ENCODE measurements at regions not wholly inside any gene's neighbourhood (a gene's known extent, or its start where the extent isn't known, plus 50 kb on each side); places are given as distances from the start of the nearest gene placed in this dataset.

DNA sequence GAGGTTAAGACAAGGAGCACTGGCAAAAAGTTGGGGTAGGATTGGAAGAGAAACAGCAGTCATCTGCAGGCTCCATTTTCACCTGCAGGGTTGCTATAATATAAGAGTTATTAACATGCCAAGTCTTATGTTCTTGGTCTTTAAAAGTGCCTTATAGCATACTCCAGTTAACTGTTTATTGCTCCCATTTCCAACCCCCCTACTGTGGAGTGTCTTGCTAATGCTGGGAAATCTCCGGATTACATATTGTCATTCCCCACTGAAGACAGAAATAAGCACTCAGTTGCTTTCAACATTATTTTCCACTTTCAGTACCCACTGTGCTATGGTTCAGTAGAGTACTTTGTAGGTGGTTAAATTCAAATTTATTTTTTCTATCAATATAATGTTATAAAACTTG is 1014.3 kb downstream of the RPA4 start:
- TF ChIP-seq CTCF (IDR thresholded peaks at IDR 0.05; ENCODE audit: control extremely low read depth in 1 of 3, insufficient read depth in 1 of 3, low read depth in 1 of 3, low read length in 3 of 3) (no peak), TCF12 (IDR thresholded peaks at IDR 0.05; ENCODE audit: low read depth, low read length) (no peak), RBBP5 (IDR thresholded peaks at IDR 0.05; ENCODE audit: borderline replicate concordance, low read depth, low read length) (no peak), CHD2 (IDR thresholded peaks at IDR 0.05; ENCODE audit: low read length) (no peak), SIN3A (conservative IDR thresholded peaks at IDR 0.05 in 1 of 2, IDR thresholded peaks at IDR 0.05 in 1 of 2; ENCODE audit: low read depth in 1 of 2, low read length in 2 of 2) (no peak), YY1 (IDR thresholded peaks at IDR 0.05; ENCODE audit: low read depth, low read length) (no peak), POU5F1 (IDR thresholded peaks at IDR 0.05; ENCODE audit: low read depth, low read length) (no peak), JUN (IDR thresholded peaks at IDR 0.05; ENCODE audit: low read depth, low read length) (no peak), POLR2A (IDR thresholded peaks at IDR 0.05; ENCODE audit: control extremely low read depth in 1 of 2, low read depth in 2 of 2, low read length in 2 of 2) (no peak), HDAC6 (IDR thresholded peaks at IDR 0.05; ENCODE audit: low read depth, low read length) (no peak), BCL11A (IDR thresholded peaks at IDR 0.05; ENCODE audit: low read depth in 2 of 2, low read length in 2 of 2) (no peak)
- TF ChIP-seq, protein P1, sequence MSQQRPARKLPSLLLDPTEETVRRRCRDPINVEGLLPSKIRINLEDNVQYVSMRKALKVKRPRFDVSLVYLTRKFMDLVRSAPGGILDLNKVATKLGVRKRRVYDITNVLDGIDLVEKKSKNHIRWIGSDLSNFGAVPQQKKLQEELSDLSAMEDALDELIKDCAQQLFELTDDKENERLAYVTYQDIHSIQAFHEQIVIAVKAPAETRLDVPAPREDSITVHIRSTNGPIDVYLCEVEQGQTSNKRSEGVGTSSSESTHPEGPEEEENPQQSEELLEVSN (IDR thresholded peaks at IDR 0.05), result no peak
- TF ChIP-seq, protein P2, sequence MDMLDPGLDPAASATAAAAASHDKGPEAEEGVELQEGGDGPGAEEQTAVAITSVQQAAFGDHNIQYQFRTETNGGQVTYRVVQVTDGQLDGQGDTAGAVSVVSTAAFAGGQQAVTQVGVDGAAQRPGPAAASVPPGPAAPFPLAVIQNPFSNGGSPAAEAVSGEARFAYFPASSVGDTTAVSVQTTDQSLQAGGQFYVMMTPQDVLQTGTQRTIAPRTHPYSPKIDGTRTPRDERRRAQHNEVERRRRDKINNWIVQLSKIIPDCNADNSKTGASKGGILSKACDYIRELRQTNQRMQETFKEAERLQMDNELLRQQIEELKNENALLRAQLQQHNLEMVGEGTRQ (IDR thresholded peaks at IDR 0.05; ENCODE audit: low read length), result no peak
- TF ChIP-seq, protein P3, sequence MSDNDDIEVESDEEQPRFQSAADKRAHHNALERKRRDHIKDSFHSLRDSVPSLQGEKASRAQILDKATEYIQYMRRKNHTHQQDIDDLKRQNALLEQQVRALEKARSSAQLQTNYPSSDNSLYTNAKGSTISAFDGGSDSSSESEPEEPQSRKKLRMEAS (IDR thresholded peaks at IDR 0.05), result no peak
